CD8-positive, alpha-beta memory T cell (primary cell): ENCODE measurements at regions not wholly inside any gene's neighbourhood (a gene's known extent, or its start where the extent isn't known, plus 50 kb on each side); places are given as distances from the start of the nearest gene placed in this dataset.

Source experiments
- CTCF ChIA-PET: fragments of 350-600 bp; sonication (Branson Sonifier 250); formaldehyde crosslinking; loops from one replicate; lab custom pipeline; 2021; ENCODE audit warnings: antibody characterized with exemption; lab: Charles Lee
- POLR2A ChIA-PET: fragments of 350-600 bp; sonication (Branson Sonifier 250); formaldehyde crosslinking; loops from one replicate; lab custom pipeline; 2021; ENCODE audit warnings: antibody characterized with exemption; lab: Charles Lee
- DNase-seq, 5 donors: peaks; one replicate each; pipeline versions ENCODE4 v3.0.0 to v3.0.0-alpha.2; 2020 to 2022; ENCODE audit warnings: mixed read lengths in 1 of 5
- H3K27ac ChIP-seq: one replicate; pipeline ENCODE4 v1.7.0; 2013; ENCODE audit warnings: low read depth, mild to moderate bottlenecking, low read length, moderate library complexity
- H3K27me3 ChIP-seq: 2 replicates; pipeline ENCODE4 v1.7.0; 2013; ENCODE audit warnings: low read length, mild to moderate bottlenecking; ENCODE audit not compliant: insufficient read depth, poor library complexity, severe bottlenecking
- H3K36me3 ChIP-seq: 2 replicates; pipeline ENCODE4 v1.7.0; 2013; ENCODE audit warnings: mild to moderate bottlenecking, low read length, moderate library complexity; ENCODE audit not compliant: insufficient read depth
- H3K4me1 ChIP-seq: 2 replicates; pipeline ENCODE4 v1.7.0; 2013; ENCODE audit warnings: mild to moderate bottlenecking, low read length, moderate library complexity; ENCODE audit not compliant: insufficient read depth
- H3K4me3 ChIP-seq: 2 replicates; pipeline ENCODE4 v1.7.0; 2013; ENCODE audit warnings: mild to moderate bottlenecking, low read length
- H3K9me3 ChIP-seq: 2 replicates; pipeline ENCODE4 v1.7.0; 2013; ENCODE audit warnings: mild to moderate bottlenecking, low read length
- H3K27ac Mint-ChIP-seq, 8 donors: one replicate each; pipeline ENCODE4 v1.8.0; 2020 to 2021; ENCODE audit warnings: mixed read lengths in 8 of 8, mild to moderate bottlenecking in 6 of 8, inconsistent platforms in 3 of 8, moderate library complexity in 3 of 8
- H3K27me3 Mint-ChIP-seq, 2 donors: one replicate each; pipeline ENCODE4 v1.8.0; 2020 to 2021; ENCODE audit warnings: mixed read lengths in 2 of 2, mild to moderate bottlenecking in 1 of 2, moderate library complexity in 1 of 2
- H3K36me3 Mint-ChIP-seq, 3 donors: one replicate each; pipeline ENCODE4 v1.8.0; 2020 to 2021; ENCODE audit warnings: mixed read lengths in 3 of 3, inconsistent platforms in 1 of 3, mild to moderate bottlenecking in 1 of 3
- H3K4me1 Mint-ChIP-seq, 3 donors: one replicate each; pipeline ENCODE4 v1.8.0; 2020 to 2021; ENCODE audit warnings: mixed read lengths in 3 of 3, inconsistent platforms in 1 of 3, mild to moderate bottlenecking in 1 of 3
- H3K4me3 Mint-ChIP-seq, 7 donors: one replicate each; pipeline ENCODE4 v1.8.0; 2020 to 2021; ENCODE audit warnings: mixed read lengths in 7 of 7, mild to moderate bottlenecking in 6 of 7, moderate library complexity in 4 of 7, inconsistent platforms in 2 of 7
- H3K9me3 Mint-ChIP-seq, 5 donors: one replicate each; pipeline ENCODE4 v1.8.0; 2020 to 2022; ENCODE audit warnings: mixed read lengths in 5 of 5, mild to moderate bottlenecking in 3 of 5, moderate library complexity in 2 of 5, inconsistent platforms in 1 of 5

DNA sequence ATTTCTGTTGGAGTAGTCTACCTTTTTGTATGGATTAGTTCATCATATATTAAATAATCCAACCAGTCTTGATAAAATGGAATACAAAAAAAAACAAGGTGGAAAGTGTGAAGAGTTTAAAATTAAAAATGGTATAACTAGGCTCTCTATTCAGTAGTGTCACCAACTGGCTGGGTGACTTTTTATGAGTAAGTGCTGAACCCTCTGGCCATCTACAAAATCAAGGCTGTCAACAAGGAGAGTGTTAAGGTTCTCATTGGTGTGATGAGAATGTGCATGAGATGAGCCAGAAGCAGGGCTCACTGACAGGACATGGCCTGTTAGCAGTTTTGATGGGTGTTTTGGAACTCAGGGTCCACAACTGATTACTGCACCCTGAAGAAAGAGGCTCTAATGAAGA lies 343.2 kb downstream of the AASDHPPT start:
- CTCF ChIA-PET, result no interaction called here
- Histone ChIP-seq H3K27me3 (no peaks in the 10 kb centered on the region), H3K27ac (no peak overlapping the region), H3K4me1 (no peaks in the 10 kb centered on the region), H3K4me3 (no peak overlapping the region), H3K36me3 (no peaks in the 10 kb centered on the region), H3K9me3 (no peaks in the 10 kb centered on the region)
- POLR2A ChIA-PET, result no interaction called here
- H3K4me1 Mint-ChIP-seq, result no peaks in the 10 kb centered on the region
- H3K4me3 Mint-ChIP-seq, result no peak overlapping the region
- no peak overlapping the region for H3K27ac Mint-ChIP-seq
- H3K9me3 Mint-ChIP-seq, result peaks cover 0 to 11% (median 0%) of the 10 kb centered on the region in 5 donors
- no peak for DNase-seq
- no peaks in the 10 kb centered on the region for H3K27me3 Mint-ChIP-seq
- no peaks in the 10 kb centered on the region for H3K36me3 Mint-ChIP-seq

DNA sequence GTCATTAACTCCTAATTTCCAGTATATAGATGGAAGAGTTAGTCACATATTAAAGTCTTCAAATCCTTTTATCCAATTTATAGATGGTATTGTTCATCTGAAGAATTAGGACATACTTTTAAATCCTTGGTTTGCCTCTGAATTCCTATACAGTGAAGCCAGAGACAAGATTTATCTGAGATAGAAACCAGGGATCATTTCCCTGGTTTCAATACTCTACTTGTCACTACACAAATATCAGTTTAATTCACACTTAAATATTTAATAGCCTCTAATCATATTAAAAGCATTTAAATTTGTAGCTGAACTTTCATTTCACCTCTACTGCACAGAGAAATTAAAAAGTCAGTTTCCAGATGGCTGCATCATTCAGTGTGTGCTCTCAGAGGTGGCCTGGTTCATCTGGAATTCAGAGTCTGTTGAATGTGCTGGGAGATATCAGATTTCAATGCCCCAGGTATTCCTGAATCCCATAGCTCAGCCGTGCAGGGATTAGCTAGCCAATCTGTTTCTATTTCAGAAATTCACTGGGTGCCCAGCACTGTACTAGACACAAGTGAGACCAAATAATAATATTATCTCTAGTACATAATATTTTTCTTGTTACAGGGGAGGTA lies 344.3 kb downstream of the AASDHPPT start:
- peaks cover 0 to 11% (median 2%) of the 10 kb centered on the region in 5 donors for H3K9me3 Mint-ChIP-seq
- no peaks in the 10 kb centered on the region for H3K27me3 Mint-ChIP-seq
- no peak overlapping the region for H3K27ac ChIP-seq
- CTCF ChIA-PET, result no interaction called here
- H3K36me3 ChIP-seq, result no peaks in the 10 kb centered on the region
- no peaks in the 10 kb centered on the region for H3K4me1 ChIP-seq
- H3K4me3 Mint-ChIP-seq, result no peak overlapping the region
- DNase-seq, result no peak
- no peak overlapping the region for H3K27ac Mint-ChIP-seq
- no peaks in the 10 kb centered on the region for H3K9me3 ChIP-seq
- H3K27me3 ChIP-seq, result no peaks in the 10 kb centered on the region
- no peaks in the 10 kb centered on the region for H3K36me3 Mint-ChIP-seq
- no peaks in the 10 kb centered on the region for H3K4me1 Mint-ChIP-seq
- POLR2A ChIA-PET, result no interaction called here
- H3K4me3 ChIP-seq, result no peak overlapping the region

DNA sequence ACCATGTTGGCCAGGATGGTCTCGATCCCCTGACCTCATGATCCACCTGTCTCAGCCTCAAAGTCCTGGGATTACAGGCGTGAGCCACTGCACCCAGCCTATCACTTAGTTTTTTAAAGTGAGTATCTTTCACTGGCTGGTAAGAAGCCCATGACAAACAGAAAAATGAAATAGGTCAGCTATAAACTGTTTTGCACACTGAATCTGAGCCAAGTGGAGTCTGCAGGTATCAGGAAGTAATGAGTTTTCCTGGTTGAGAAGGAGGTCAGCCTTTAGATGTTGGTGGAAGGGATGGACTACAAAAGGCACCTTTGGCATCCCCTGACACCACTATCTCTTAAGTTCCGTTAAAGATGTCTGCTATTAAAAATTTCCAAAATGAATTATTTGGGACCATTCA lies 345.1 kb downstream of the AASDHPPT start:
- H3K4me3 ChIP-seq, result no peak overlapping the region
- no peak overlapping the region for H3K27ac Mint-ChIP-seq
- no peaks in the 10 kb centered on the region for H3K36me3 Mint-ChIP-seq
- H3K9me3 ChIP-seq, result no peaks in the 10 kb centered on the region
- POLR2A ChIA-PET, result no interaction called here
- H3K9me3 Mint-ChIP-seq, result peaks cover 0 to 16% (median 2%) of the 10 kb centered on the region in 5 donors
- no peaks in the 10 kb centered on the region for H3K27me3 ChIP-seq
- H3K4me1 Mint-ChIP-seq, result no peaks in the 10 kb centered on the region
- DNase-seq, result no peak
- no peak overlapping the region for H3K27ac ChIP-seq
- H3K36me3 ChIP-seq, result no peaks in the 10 kb centered on the region
- no peak overlapping the region for H3K4me3 Mint-ChIP-seq
- CTCF ChIA-PET, result no interaction called here
- no peaks in the 10 kb centered on the region for H3K27me3 Mint-ChIP-seq
- no peaks in the 10 kb centered on the region for H3K4me1 ChIP-seq

DNA sequence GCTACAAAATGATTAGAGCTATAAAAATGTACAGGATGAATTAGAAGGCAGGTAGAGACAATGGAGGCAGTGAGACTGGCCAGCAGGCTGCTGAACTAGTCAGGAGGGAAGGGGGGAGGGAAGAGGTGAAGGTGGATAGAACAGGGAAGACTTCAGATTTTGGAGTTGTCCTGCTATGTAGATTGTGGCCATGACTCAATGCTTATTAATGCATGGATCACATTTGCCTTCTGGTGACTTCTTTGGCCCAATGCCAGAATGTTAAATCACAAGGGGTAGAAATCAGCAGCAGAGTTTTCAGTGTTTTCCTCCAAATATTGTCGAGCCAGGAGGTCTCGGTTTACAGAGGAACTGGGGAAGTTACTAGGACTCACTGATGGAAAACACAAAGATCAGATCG lies 346.6 kb downstream of the AASDHPPT start:
- H3K4me3 ChIP-seq, result no peak overlapping the region

DNA sequence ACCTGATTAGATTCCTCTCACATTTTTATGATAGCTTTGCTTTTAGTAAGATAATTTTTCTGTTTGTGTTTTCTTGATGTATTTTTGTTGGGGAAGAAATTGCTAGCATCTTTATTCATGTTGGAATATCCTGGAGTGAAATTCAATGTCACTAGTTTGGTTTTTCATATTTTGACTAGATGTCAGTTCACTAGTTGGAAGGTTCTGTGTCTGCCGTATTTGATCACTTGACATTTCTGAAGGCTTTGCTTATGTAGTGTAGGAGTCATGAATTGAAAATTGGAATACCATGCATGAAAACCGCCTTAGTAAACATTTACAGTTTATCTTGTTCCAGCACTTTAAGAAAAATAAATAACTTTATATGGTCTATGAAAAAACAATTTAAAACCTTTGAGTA lies 348.4 kb downstream of the AASDHPPT start:
- H3K27ac ChIP-seq, result no peak overlapping the region
- H3K9me3 Mint-ChIP-seq, result peaks cover 0 to 29% (median 6%) of the 10 kb centered on the region in 5 donors
- no peaks in the 10 kb centered on the region for H3K4me1 Mint-ChIP-seq
- no peaks in the 10 kb centered on the region for H3K4me1 ChIP-seq
- ChIA-PET CTCF (no interaction called here), POLR2A (no interaction called here)
- H3K4me3 Mint-ChIP-seq, result no peak overlapping the region
- no peaks in the 10 kb centered on the region for H3K27me3 ChIP-seq
- no peaks in the 10 kb centered on the region for H3K36me3 ChIP-seq
- no peak overlapping the region for H3K4me3 ChIP-seq
- H3K9me3 ChIP-seq, result no peaks in the 10 kb centered on the region
- H3K27me3 Mint-ChIP-seq, result no peaks in the 10 kb centered on the region
- DNase-seq, result no peak
- no peak overlapping the region for H3K27ac Mint-ChIP-seq
- no peaks in the 10 kb centered on the region for H3K36me3 Mint-ChIP-seq

More for the DNA sequence above, 346.6 kb downstream of the AASDHPPT start:
- ChIA-PET POLR2A (no interaction called here), CTCF (no interaction called here)
- no peaks in the 10 kb centered on the region for H3K27me3 ChIP-seq
- no peaks in the 10 kb centered on the region for H3K4me1 ChIP-seq
- H3K9me3 ChIP-seq, result no peaks in the 10 kb centered on the region
- Mint-ChIP-seq H3K4me3 (no peak overlapping the region), H3K4me1 (no peaks in the 10 kb centered on the region), H3K9me3 (peaks cover 0 to 25% (median 6%) of the 10 kb centered on the region in 5 donors), H3K27me3 (no peaks in the 10 kb centered on the region), H3K36me3 (no peaks in the 10 kb centered on the region), H3K27ac (no peak overlapping the region)
- no peak overlapping the region for H3K27ac ChIP-seq
- H3K36me3 ChIP-seq, result no peaks in the 10 kb centered on the region
- no peak for DNase-seq

DNA sequence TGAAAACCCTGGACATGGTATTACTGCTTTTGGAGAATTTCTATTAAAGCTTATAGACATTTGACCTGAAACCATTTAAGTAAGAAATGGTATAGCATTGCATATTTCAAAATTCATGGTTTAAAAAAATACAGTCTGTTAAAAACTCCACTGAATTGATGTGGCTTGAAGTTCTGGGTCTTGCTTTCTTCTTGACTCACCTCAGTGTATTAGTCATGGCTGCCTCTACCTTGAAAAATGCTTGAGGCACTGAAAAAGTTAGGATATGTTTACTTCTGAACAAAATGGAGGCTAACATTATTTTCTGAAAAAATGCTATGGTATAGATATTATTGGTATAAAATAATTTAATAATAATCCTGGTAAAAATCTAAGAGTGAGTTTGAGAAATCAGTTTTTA lies 349.2 kb downstream of the AASDHPPT start:
- no peak for DNase-seq
- Histone ChIP-seq H3K4me1 (no peaks in the 10 kb centered on the region), H3K36me3 (no peaks in the 10 kb centered on the region), H3K27ac (no peak overlapping the region), H3K27me3 (no peaks in the 10 kb centered on the region), H3K4me3 (no peak overlapping the region), H3K9me3 (no peaks in the 10 kb centered on the region)
- Mint-ChIP-seq H3K9me3 (peaks cover 0 to 30% (median 9%) of the 10 kb centered on the region in 5 donors), H3K27me3 (no peaks in the 10 kb centered on the region), H3K4me3 (no peak overlapping the region), H3K36me3 (no peaks in the 10 kb centered on the region), H3K27ac (no peak overlapping the region), H3K4me1 (no peaks in the 10 kb centered on the region)
- CTCF ChIA-PET, result no interaction called here
- POLR2A ChIA-PET, result no interaction called here

DNA sequence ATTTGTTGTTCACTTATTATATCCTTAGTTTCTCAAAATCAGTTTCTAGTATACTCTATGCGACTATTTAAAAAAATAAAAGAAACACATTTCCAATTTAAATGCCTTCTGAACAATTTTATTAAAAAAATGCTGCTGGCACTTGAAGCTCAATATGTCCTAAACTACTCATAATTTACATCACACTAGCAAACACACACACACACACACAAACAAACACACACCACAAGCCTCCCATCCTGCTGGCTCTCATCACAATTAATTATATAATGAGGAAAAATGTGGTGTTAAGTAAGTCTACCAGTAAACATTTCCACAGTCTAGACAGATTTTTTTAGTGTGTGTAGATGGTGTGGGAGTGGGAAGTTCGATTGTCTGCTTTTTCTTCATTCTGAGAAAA lies 350.3 kb downstream of the AASDHPPT start:
- H3K27me3 ChIP-seq, result no peaks in the 10 kb centered on the region
- Mint-ChIP-seq H3K27me3 (no peaks in the 10 kb centered on the region), H3K4me3 (no peak overlapping the region), H3K36me3 (no peaks in the 10 kb centered on the region), H3K4me1 (no peaks in the 10 kb centered on the region), H3K27ac (no peak overlapping the region), H3K9me3 (peaks cover 0 to 35% (median 9%) of the 10 kb centered on the region in 5 donors)
- CTCF ChIA-PET, result no interaction called here
- no peaks in the 10 kb centered on the region for H3K36me3 ChIP-seq
- no peaks in the 10 kb centered on the region for H3K4me1 ChIP-seq
- DNase-seq, result no peak
- H3K27ac ChIP-seq, result no peak overlapping the region
- POLR2A ChIA-PET, result no interaction called here
- H3K4me3 ChIP-seq, result no peak overlapping the region
- H3K9me3 ChIP-seq, result no peaks in the 10 kb centered on the region

DNA sequence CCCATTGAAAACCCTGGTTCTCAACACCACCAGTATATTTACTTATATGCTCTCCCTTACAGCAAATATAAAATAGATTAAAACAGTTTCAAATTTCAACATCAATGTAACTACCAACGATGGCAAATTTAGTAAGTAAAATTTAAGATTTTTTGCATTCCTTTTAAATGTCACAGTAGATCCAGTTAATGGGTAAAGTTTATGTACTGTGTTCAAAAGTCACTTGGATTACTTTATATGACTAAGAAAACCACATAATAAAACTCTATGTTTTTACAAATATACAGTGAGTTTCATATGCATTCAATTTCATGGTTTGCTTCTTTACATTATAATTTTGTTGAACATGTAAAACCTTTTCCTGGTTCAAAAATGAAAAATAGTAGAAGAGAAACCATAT lies 364.6 kb downstream of the AASDHPPT start:
- Mint-ChIP-seq H3K9me3 (peaks cover 0 to 4% (median 3%) of the 10 kb centered on the region in 5 donors), H3K4me3 (no peak overlapping the region), H3K27ac (no peak overlapping the region), H3K27me3 (no peaks in the 10 kb centered on the region), H3K36me3 (no peaks in the 10 kb centered on the region), H3K4me1 (no peaks in the 10 kb centered on the region)
- no peaks in the 10 kb centered on the region for H3K27me3 ChIP-seq
- ChIA-PET POLR2A (no interaction called here), CTCF (no interaction called here)
- no peak overlapping the region for H3K4me3 ChIP-seq
- DNase-seq, result no peak
- no peak overlapping the region for H3K27ac ChIP-seq
- no peaks in the 10 kb centered on the region for H3K9me3 ChIP-seq
- H3K4me1 ChIP-seq, result no peaks in the 10 kb centered on the region
- H3K36me3 ChIP-seq, result no peaks in the 10 kb centered on the region
